AG04450 (cell line): ENCODE measurements at regions not wholly inside any gene's neighbourhood (a gene's known extent, or its start where the extent isn't known, plus 50 kb on each side); places are given as distances from the start of the nearest gene placed in this dataset.

ENCODE experiments used
- CTCF ChIA-PET: fragments of 300-600, 350-600 bp; formaldehyde crosslinking; extraction: SDS; loops from one replicate; lab custom pipeline; 2022; ENCODE audit warnings: antibody characterized with exemption, inconsistent platforms; lab: Charles Lee
- POLR2A ChIA-PET: fragments of 350-600 bp; formaldehyde crosslinking; extraction: SDS; loops from one replicate; lab custom pipeline; 2021; ENCODE audit warnings: antibody characterized with exemption, inconsistent platforms; lab: Yijun Ruan, JAX
- DNase-seq: peaks from one replicate; pipeline ENCODE4 v3.0.0-alpha.2; 2011; ENCODE audit warnings: low read depth, low spot score
- H3K27ac ChIP-seq: one replicate; pipeline ENCODE4 v1.5.1; 2012; ENCODE audit warnings: low read depth, low read length, control low read depth
- H3K27me3 ChIP-seq: one replicate; pipeline ENCODE4 v1.6.0; 2012; ENCODE audit warnings: low read length; ENCODE audit not compliant: control insufficient read depth, insufficient read depth
- H3K4me3 ChIP-seq: 2 replicates; pipeline ENCODE4 v1.5.1; 2011; ENCODE audit warnings: mild to moderate bottlenecking, low read depth, low read length, control low read depth
- H3K9me3 ChIP-seq: 2 replicates; pipeline ENCODE4 v1.5.1; 2012; ENCODE audit warnings: low read length; ENCODE audit not compliant: control insufficient read depth, insufficient read depth
- CTCF ChIP-seq: IDR thresholded peaks from 2 replicates; pipeline ENCODE4 v1.5.1; 2011; ENCODE audit warnings: low read depth, low read length, control low read depth, inconsistent platforms

GRCh38 chr21:23638131-23638695, 1969.1 kb downstream of the MRPL39 start:
- Histone ChIP-seq H3K4me3 (no peak overlapping the region), H3K27ac (no peak overlapping the region), H3K27me3 (no peaks in the 10 kb centered on the region), H3K9me3 (peaks cover 9% of the 10 kb centered on the region)
- TF ChIP-seq CTCF, result no peak
- ChIA-PET POLR2A (no interaction called here), CTCF (no interaction called here)
- DNase-seq, result no peak

GRCh38 chr21:23633447-23633940, 1973.8 kb downstream of the MRPL39 start:
- H3K9me3 ChIP-seq, result peaks cover 12% of the 10 kb centered on the region
- POLR2A ChIA-PET, result no interaction called here
- no peak overlapping the region for H3K27ac ChIP-seq
- TF ChIP-seq CTCF, result no peak
- no peak overlapping the region for H3K4me3 ChIP-seq
- CTCF ChIA-PET, result interaction anchor here (0.6 to 0.7 kb wide), 2 partner anchors 679 to 840 kb away, joined by 3 read pairs; no protein-coding TSS in a partner anchor
- DNase-seq, result no peak
- no peaks in the 10 kb centered on the region for H3K27me3 ChIP-seq

- ChIA-PET POLR2A (no interaction called here), CTCF (no interaction called here)
- Histone ChIP-seq H3K27ac (no peak overlapping the region), H3K27me3 (no peaks in the 10 kb centered on the region), H3K9me3 (peaks cover 13% of the 10 kb centered on the region), H3K4me3 (no peak overlapping the region)
- DNase-seq, result no peak
- TF ChIP-seq CTCF, result no peak
These were observed 1983.0 kb downstream of the MRPL39 start for GRCh38 chr21:23624281-23624680.

- no peak for TF ChIP-seq CTCF
- CTCF ChIA-PET, result no interaction called here
- DNase-seq, result no peak
- no peaks in the 10 kb centered on the region for H3K27me3 ChIP-seq
- no peak overlapping the region for H3K27ac ChIP-seq
- no peak overlapping the region for H3K4me3 ChIP-seq
- peaks cover 10% of the 10 kb centered on the region for H3K9me3 ChIP-seq
- POLR2A ChIA-PET, result no interaction called here
These were observed 1994.3 kb downstream of the MRPL39 start for GRCh38 chr21:23613014-23613413.

- no peak for TF ChIP-seq CTCF
- CTCF ChIA-PET, result no interaction called here
These were observed 1995.1 kb downstream of the MRPL39 start for GRCh38 chr21:23612210-23612609.

More at GRCh38 chr21:23612210-23612609, 1995.1 kb downstream of the MRPL39 start:
- peaks cover 10% of the 10 kb centered on the region for H3K9me3 ChIP-seq
- H3K4me3 ChIP-seq, result no peak overlapping the region
- no peak overlapping the region for H3K27ac ChIP-seq
- no peak for DNase-seq
- POLR2A ChIA-PET, result no interaction called here
- no peaks in the 10 kb centered on the region for H3K27me3 ChIP-seq
